ENCODE measurements at regions not wholly inside any gene's neighbourhood (a gene's known extent, or its start where the extent isn't known, plus 50 kb on each side); places are given as distances from the start of the nearest gene placed in this dataset.

- POLR2A ChIA-PET, result no interaction called here
- CTCF ChIA-PET, result no interaction called here
- TF ChIP-seq ZNF423 (tag by site-specific recombination; IDR thresholded peaks at IDR 0.05), result no peak
- TF ChIP-seq ZNF214 (tag by site-specific recombination; IDR thresholded peaks at IDR 0.05; ENCODE audit: borderline replicate concordance), result no peak
- TF ChIP-seq ZNF292 (tag by site-specific recombination; IDR thresholded peaks at IDR 0.05; ENCODE audit: borderline replicate concordance, low read depth), result no peak
- no peak overlapping the region for H3K27ac ChIP-seq (ENCODE audit: extremely low read depth, low read depth, low read length)
- H3K9me3 ChIP-seq (ENCODE audit: control insufficient read depth, insufficient read depth, low read depth, low read length), result no peaks in the 10 kb centered on the region
- H3K4me1 ChIP-seq (ENCODE audit: control insufficient read depth, insufficient read depth, low read length), result no peaks in the 10 kb centered on the region
- no peak overlapping the region for H3K4me3 ChIP-seq (ENCODE audit: low read depth, low read length)
- H3K36me3 ChIP-seq (ENCODE audit: control insufficient read depth in 2 of 2, insufficient read depth in 1 of 2, low read length in 2 of 2), result no peaks in the 10 kb centered on the region
Measured at GRCh38 chr1:166699613-166700012, 139.7 kb upstream of the POGK start.

GRCh38 chr1:166700696-166701095, 138.6 kb upstream of the POGK start:
- Histone ChIP-seq H3K36me3 (ENCODE audit: control insufficient read depth in 2 of 2, insufficient read depth in 1 of 2, low read length in 2 of 2) (no peaks in the 10 kb centered on the region), H3K9me3 (ENCODE audit: control insufficient read depth, insufficient read depth, low read depth, low read length) (no peaks in the 10 kb centered on the region), H3K4me3 (ENCODE audit: low read depth, low read length) (no peak overlapping the region), H3K4me1 (ENCODE audit: control insufficient read depth, insufficient read depth, low read length) (no peaks in the 10 kb centered on the region), H3K27ac (ENCODE audit: extremely low read depth, low read depth, low read length) (no peak overlapping the region)
- CTCF ChIA-PET, result interaction anchor here (0.6 kb wide), 1 partner anchor 669 kb away, joined by 4 read pairs; no protein-coding TSS in a partner anchor
- TF ChIP-seq ZSCAN30 (tag by site-specific recombination; IDR thresholded peaks at IDR 0.05) (no peak), ATF2 (tag by site-specific recombination; IDR thresholded peaks at IDR 0.05; ENCODE audit: low read depth) (peak; percentile 73)
- POLR2A ChIA-PET, result no interaction called here

GRCh38 chr1:166701603-166702100, 137.6 kb upstream of the POGK start:
- H3K36me3 ChIP-seq (ENCODE audit: control insufficient read depth in 2 of 2, insufficient read depth in 1 of 2, low read length in 2 of 2), result no peaks in the 10 kb centered on the region
- TF ChIP-seq ZNF843 (tag by site-specific recombination; IDR thresholded peaks at IDR 0.05), result no peak
- TF ChIP-seq ZNF677 (tag by site-specific recombination; IDR thresholded peaks at IDR 0.05), result no peak
- no peak for TF ChIP-seq ZNF701 (tag by site-specific recombination; IDR thresholded peaks at IDR 0.05)
- no peak for TF ChIP-seq ZNF785 (tag by site-specific recombination; IDR thresholded peaks at IDR 0.05)
- TF ChIP-seq ZNF513 (tag by site-specific recombination; IDR thresholded peaks at IDR 0.05), result no peak
- no peak for TF ChIP-seq ZNF211 (tag by site-specific recombination; IDR thresholded peaks at IDR 0.05; ENCODE audit: low read depth)

GRCh38 chr1:166703141-166703540, 136.1 kb upstream of the POGK start:
- H3K9me3 ChIP-seq (ENCODE audit: control insufficient read depth, insufficient read depth, low read depth, low read length), result no peaks in the 10 kb centered on the region
- H3K36me3 ChIP-seq (ENCODE audit: control insufficient read depth in 2 of 2, insufficient read depth in 1 of 2, low read length in 2 of 2), result no peaks in the 10 kb centered on the region
- H3K27ac ChIP-seq (ENCODE audit: extremely low read depth, low read depth, low read length), result no peak overlapping the region
- no peak overlapping the region for H3K4me3 ChIP-seq (ENCODE audit: low read depth, low read length)
- ChIA-PET CTCF (no interaction called here), POLR2A (no interaction called here)
- TF ChIP-seq KLF7 (tag by site-specific recombination; IDR thresholded peaks at IDR 0.05; ENCODE audit: borderline replicate concordance) (no peak), ZSCAN23 (tag by site-specific recombination; IDR thresholded peaks at IDR 0.05) (no peak), SCRT2 (tag by site-specific recombination; IDR thresholded peaks at IDR 0.05) (no peak), YY1 (tag by site-specific recombination; IDR thresholded peaks at IDR 0.05) (no peak), ZNF391 (tag by site-specific recombination; IDR thresholded peaks at IDR 0.05; ENCODE audit: borderline replicate concordance, low read depth) (no peak), ZNF175 (tag by site-specific recombination; IDR thresholded peaks at IDR 0.05) (no peak), OVOL3 (tag by site-specific recombination; IDR thresholded peaks at IDR 0.05) (no peak)
- H3K4me1 ChIP-seq (ENCODE audit: control insufficient read depth, insufficient read depth, low read length), result no peaks in the 10 kb centered on the region

More at GRCh38 chr1:166701603-166702100, 137.6 kb upstream of the POGK start:
- CTCF ChIA-PET, result interaction anchor here (0.7 to 1.2 kb wide), 2 partner anchors 14 to 137 kb away, joined by 3 to 4 read pairs; no protein-coding TSS in a partner anchor
- Histone ChIP-seq H3K4me3 (ENCODE audit: low read depth, low read length) (no peak overlapping the region), H3K4me1 (ENCODE audit: control insufficient read depth, insufficient read depth, low read length) (no peaks in the 10 kb centered on the region), H3K27ac (ENCODE audit: extremely low read depth, low read depth, low read length) (no peak overlapping the region), H3K9me3 (ENCODE audit: control insufficient read depth, insufficient read depth, low read depth, low read length) (no peaks in the 10 kb centered on the region)
- POLR2A ChIA-PET, result no interaction called here
